ENCODE measurements at regions not wholly inside any gene's neighbourhood (a gene's known extent, or its start where the extent isn't known, plus 50 kb on each side); places are given as distances from the start of the nearest gene placed in this dataset.

GRCh38 chr12:81863406-81863805, 104.3 kb upstream of the PPFIA2 start:
- TF ChIP-seq CTCF (IDR thresholded peaks at IDR 0.05), result no peak
- TF ChIP-seq POLR2A (IDR thresholded peaks at IDR 0.05), result no peak

Measured in upper lobe of left lung (tissue), 4 donors.